ENCODE measurements at regions not wholly inside any gene's neighbourhood (a gene's known extent, or its start where the extent isn't known, plus 50 kb on each side); places are given as distances from the start of the nearest gene placed in this dataset.

DNA sequence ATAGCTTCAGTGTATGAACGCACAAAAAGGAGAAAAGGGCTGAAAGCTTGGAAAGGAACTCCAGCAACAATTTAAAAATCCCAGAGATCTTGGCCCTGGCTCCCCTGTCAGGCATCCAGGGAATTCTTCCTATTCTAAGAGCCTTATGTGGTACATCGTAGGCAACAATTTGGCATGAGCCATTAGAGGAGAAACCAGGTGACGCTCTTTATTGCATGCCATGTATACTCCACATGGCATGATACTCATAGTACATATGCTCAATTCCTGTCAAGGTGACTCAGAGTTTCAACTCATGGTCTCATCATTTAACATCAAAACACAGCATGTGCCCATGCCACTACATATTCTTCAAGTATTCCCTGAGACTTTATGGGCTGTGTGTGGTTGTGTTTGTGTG is 191.3 kb downstream of the OR13H1 start:
- no peak overlapping the region for H3K4me3 Mint-ChIP-seq
- H3K27ac Mint-ChIP-seq: no peak overlapping the region
- peaks cover 5% of the 10 kb centered on the region for H3K9me3 Mint-ChIP-seq
- H3K27ac ChIP-seq (ENCODE audit: low read depth, low read length): no peak overlapping the region
- peaks cover 58% of the 10 kb centered on the region for H3K36me3 ChIP-seq (ENCODE audit: control insufficient read depth, insufficient read depth, low read length)
- no peak for DNase-seq
- peaks cover 78% of the 10 kb centered on the region for H3K36me3 Mint-ChIP-seq (ENCODE audit: low read depth)
- no peak overlapping the region for H3K9ac ChIP-seq (ENCODE audit: extremely low read depth, low read length, poor library complexity, severe bottlenecking)
- TF ChIP-seq, protein P1, sequence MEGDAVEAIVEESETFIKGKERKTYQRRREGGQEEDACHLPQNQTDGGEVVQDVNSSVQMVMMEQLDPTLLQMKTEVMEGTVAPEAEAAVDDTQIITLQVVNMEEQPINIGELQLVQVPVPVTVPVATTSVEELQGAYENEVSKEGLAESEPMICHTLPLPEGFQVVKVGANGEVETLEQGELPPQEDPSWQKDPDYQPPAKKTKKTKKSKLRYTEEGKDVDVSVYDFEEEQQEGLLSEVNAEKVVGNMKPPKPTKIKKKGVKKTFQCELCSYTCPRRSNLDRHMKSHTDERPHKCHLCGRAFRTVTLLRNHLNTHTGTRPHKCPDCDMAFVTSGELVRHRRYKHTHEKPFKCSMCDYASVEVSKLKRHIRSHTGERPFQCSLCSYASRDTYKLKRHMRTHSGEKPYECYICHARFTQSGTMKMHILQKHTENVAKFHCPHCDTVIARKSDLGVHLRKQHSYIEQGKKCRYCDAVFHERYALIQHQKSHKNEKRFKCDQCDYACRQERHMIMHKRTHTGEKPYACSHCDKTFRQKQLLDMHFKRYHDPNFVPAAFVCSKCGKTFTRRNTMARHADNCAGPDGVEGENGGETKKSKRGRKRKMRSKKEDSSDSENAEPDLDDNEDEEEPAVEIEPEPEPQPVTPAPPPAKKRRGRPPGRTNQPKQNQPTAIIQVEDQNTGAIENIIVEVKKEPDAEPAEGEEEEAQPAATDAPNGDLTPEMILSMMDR (conservative IDR thresholded peaks at IDR 0.05): no peak
- no peaks in the 10 kb centered on the region for H3K27me3 Mint-ChIP-seq (ENCODE audit: insufficient read depth)
- H3K9me3 ChIP-seq (ENCODE audit: control insufficient read depth, low read length): peaks cover 2% of the 10 kb centered on the region
- H3K4me3 ChIP-seq (ENCODE audit: low read length): no peak overlapping the region
- no peaks in the 10 kb centered on the region for H3K4me1 ChIP-seq (ENCODE audit: control insufficient read depth, insufficient read depth, low read length)
- 94% methylated on average over 3 of the region's 3 CpGs; no CpG with 5 or more reads in 1 of the 2 experiments for WGBS, 2 experiments (ENCODE audit: insufficient coverage in 1 of 2, insufficient read length in 1 of 2)
- H3K4me1 Mint-ChIP-seq: no peaks in the 10 kb centered on the region
- H3K27me3 ChIP-seq (ENCODE audit: control insufficient read depth, insufficient read depth, low read length, poor library complexity, severe bottlenecking): no peaks in the 10 kb centered on the region

DNA sequence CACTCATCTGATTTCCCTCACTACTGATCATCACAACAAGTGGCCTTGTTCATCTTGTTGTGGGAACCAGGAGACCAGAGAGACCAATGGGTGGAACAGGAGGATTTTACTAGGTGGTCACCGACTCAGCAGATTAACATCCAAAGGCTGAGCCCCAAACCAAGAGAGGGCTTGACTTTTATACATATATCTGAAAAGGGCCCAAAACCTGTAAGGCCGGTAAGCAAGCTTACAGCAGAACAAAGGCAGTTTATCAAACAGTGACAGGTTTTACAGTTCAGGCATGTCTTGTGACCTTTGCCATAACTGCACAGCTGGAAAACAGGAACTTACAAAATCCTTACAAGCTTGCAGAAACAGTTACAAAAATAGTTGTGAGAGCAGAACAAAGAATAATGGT is 195.9 kb downstream of the OR13H1 start:
- Mint-ChIP-seq H3K4me1 (no peaks in the 10 kb centered on the region), H3K27ac (no peak overlapping the region), H3K9me3 (peaks cover 38% of the 10 kb centered on the region), H3K36me3 (ENCODE audit: low read depth) (peaks cover 82% of the 10 kb centered on the region), H3K27me3 (ENCODE audit: insufficient read depth) (no peaks in the 10 kb centered on the region), H3K4me3 (no peak overlapping the region)
- H3K4me3 ChIP-seq (ENCODE audit: low read length): no peak overlapping the region
- H3K27ac ChIP-seq (ENCODE audit: low read depth, low read length): no peak overlapping the region
- TF ChIP-seq, protein P1 (conservative IDR thresholded peaks at IDR 0.05): no peak
- no peaks in the 10 kb centered on the region for H3K27me3 ChIP-seq (ENCODE audit: control insufficient read depth, insufficient read depth, low read length, poor library complexity, severe bottlenecking)
- WGBS, 2 experiments (ENCODE audit: insufficient coverage in 1 of 2, insufficient read length in 1 of 2): 97% methylated on average over 2 of the region's 2 CpGs; no CpG with 5 or more reads in 1 of the 2 experiments
- DNase-seq: no peak
- no peak overlapping the region for H3K9ac ChIP-seq (ENCODE audit: extremely low read depth, low read length, poor library complexity, severe bottlenecking)
- H3K9me3 ChIP-seq (ENCODE audit: control insufficient read depth, low read length): peaks cover 26% of the 10 kb centered on the region
- peaks cover 60% of the 10 kb centered on the region for H3K36me3 ChIP-seq (ENCODE audit: control insufficient read depth, insufficient read depth, low read length)
- no peaks in the 10 kb centered on the region for H3K4me1 ChIP-seq (ENCODE audit: control insufficient read depth, insufficient read depth, low read length)

DNA sequence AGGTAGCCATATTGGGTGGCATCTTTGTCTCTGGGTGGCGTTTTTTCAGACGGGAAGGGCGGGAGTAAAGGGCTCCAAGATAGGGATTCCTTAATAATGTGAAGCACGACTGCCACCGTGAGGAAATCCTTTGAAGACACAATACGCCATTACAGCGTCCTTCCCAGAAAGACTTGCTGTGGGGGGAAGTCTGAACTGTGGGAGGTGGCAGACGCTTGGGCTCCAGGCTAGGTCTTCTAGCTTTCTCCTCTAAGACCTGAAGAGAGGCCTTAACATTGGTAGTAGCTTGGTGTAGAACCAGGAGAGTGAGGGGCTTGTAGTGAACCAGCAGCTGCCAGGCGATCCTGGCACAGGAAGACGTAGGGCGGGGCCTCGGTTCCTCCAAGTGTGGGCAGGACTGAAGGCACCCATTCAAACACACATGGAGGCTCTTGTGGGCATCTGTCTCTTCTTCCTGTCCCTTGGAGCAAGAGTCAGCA is 197.3 kb downstream of the OR13H1 start:
- H3K27ac ChIP-seq (ENCODE audit: low read depth, low read length): no peak overlapping the region
- H3K27ac Mint-ChIP-seq: no peak overlapping the region
- no peaks in the 10 kb centered on the region for H3K4me1 Mint-ChIP-seq
- no peak for DNase-seq
- no peaks in the 10 kb centered on the region for H3K27me3 ChIP-seq (ENCODE audit: control insufficient read depth, insufficient read depth, low read length, poor library complexity, severe bottlenecking)
- TF ChIP-seq, protein P1 (conservative IDR thresholded peaks at IDR 0.05): no peak
- H3K27me3 Mint-ChIP-seq (ENCODE audit: insufficient read depth): no peaks in the 10 kb centered on the region
- H3K9ac ChIP-seq (ENCODE audit: extremely low read depth, low read length, poor library complexity, severe bottlenecking): no peak overlapping the region
- H3K36me3 Mint-ChIP-seq (ENCODE audit: low read depth): peaks cover 80% of the 10 kb centered on the region
- WGBS, 2 experiments (ENCODE audit: insufficient coverage in 1 of 2, insufficient read length in 1 of 2): 98 to 100% methylated on average over 3 to 12 of the region's 12 CpGs
- H3K9me3 Mint-ChIP-seq: peaks cover 38% of the 10 kb centered on the region
- peaks cover 57% of the 10 kb centered on the region for H3K36me3 ChIP-seq (ENCODE audit: control insufficient read depth, insufficient read depth, low read length)
- H3K4me3 Mint-ChIP-seq: no peak overlapping the region
- no peaks in the 10 kb centered on the region for H3K4me1 ChIP-seq (ENCODE audit: control insufficient read depth, insufficient read depth, low read length)
- H3K9me3 ChIP-seq (ENCODE audit: control insufficient read depth, low read length): peaks cover 28% of the 10 kb centered on the region
- no peak overlapping the region for H3K4me3 ChIP-seq (ENCODE audit: low read length)
